Keratinocyte (primary cell): ENCODE measurements at regions not wholly inside any gene's neighbourhood (a gene's known extent, or its start where the extent isn't known, plus 50 kb on each side); places are given as distances from the start of the nearest gene placed in this dataset.

Experiments used
- CTCF ChIP-seq, 3 experiments: IDR thresholded peaks in 1 of 3; conservative IDR thresholded peaks in 1 of 3; optimal IDR thresholded peaks in 1 of 3; 2 replicates in 2 of 3; 3 replicates in 1 of 3; pipeline versions ENCODE3 to v1.5.1; 2011; ENCODE audit warnings: low read length in 3 of 3, mild to moderate bottlenecking in 3 of 3, moderate library complexity in 2 of 3, control low read depth in 1 of 3, inconsistent platforms in 1 of 3; ENCODE audit not compliant: insufficient read depth in 2 of 3; ENCODE audit errors: extremely low read depth in 1 of 3
- EZH2 ChIP-seq: IDR thresholded peaks from one replicate; pipeline ENCODE4 v1.6.1; 2012; ENCODE audit warnings: inconsistent platforms, mild to moderate bottlenecking, low read length, moderate library complexity

GRCh38 chr6:141753180-141753579, 379.5 kb upstream of the GJE1 start:
- TF ChIP-seq CTCF (optimal IDR thresholded peaks at IDR 0.05 in 1 of 3, IDR thresholded peaks at IDR 0.05 in 1 of 3, conservative IDR thresholded peaks at IDR 0.05 in 1 of 3; ENCODE audit: extremely low read depth in 1 of 3, insufficient read depth in 2 of 3, low read length in 3 of 3) = no peak
- TF ChIP-seq EZH2 = no peak
